Cardiac fibroblast (primary cell): ENCODE measurements at regions not wholly inside any gene's neighbourhood (a gene's known extent, or its start where the extent isn't known, plus 50 kb on each side); places are given as distances from the start of the nearest gene placed in this dataset.

Experiments
- DNase-seq, 2 donors: peaks; one replicate each; pipeline versions ENCODE4 v3.0.0 to v3.0.0-alpha.2; 2010; ENCODE audit warnings: low read depth in 2 of 2
- H3K4me3 ChIP-seq, 2 donors: replicated peaks in 1 of 2; 1 replicate in 1 of 2; 2 replicates in 1 of 2; pipeline ENCODE4 v1.5.1; 2011; ENCODE audit warnings: low read depth in 2 of 2, low read length in 2 of 2, mild to moderate bottlenecking in 2 of 2, moderate library complexity in 1 of 2
- TF ChIP-seq, protein P1 (sequence below): IDR thresholded peaks from one replicate; pipeline ENCODE4 v1.5.1; 2011; ENCODE audit warnings: low read depth, mild to moderate bottlenecking, low read length, inconsistent platforms

DNA sequence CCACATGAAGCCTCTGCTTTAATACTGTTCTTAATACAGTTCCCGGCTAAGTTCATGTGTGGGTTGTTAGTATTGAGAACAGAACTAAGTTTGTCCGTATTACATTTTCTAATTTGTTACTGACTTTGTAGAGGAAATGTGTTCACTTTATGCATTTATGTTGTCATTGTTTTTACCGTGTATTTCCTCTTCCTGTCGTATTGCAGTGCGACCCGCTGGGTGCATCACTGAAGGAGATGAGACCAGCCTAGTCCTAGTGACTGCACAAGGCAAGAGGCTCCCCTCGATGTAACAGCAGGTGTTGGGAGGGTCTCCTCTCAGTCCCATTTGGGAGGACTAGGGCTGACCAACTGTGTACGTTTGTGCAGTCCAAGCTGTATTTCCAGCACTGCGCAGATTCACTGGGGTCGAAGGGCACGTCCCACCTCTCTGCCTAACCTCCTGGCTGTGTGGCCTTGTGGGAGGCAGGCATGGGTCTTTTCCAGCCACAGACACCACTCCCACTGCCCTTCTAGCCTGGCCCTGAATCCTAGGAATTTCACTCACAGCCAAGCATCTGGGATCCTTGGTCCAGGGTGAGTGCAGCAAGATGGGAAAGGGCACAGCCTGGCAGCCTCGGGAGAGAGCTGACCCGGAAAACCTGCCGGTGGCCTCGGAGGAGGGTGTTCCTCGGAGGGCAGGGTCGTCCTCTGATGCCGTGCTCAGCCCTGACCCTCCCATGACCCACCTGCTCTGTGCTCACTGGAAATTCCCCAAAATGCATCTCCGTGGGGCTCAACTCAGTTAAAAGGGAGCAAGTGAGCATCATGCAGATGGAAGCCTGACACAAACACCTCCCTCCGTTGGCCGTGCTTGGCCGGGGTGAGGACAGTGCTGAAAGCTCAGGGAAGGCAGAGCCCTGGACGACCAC is 63.9 kb upstream of the FAM20C start:
- TF ChIP-seq, protein P1, sequence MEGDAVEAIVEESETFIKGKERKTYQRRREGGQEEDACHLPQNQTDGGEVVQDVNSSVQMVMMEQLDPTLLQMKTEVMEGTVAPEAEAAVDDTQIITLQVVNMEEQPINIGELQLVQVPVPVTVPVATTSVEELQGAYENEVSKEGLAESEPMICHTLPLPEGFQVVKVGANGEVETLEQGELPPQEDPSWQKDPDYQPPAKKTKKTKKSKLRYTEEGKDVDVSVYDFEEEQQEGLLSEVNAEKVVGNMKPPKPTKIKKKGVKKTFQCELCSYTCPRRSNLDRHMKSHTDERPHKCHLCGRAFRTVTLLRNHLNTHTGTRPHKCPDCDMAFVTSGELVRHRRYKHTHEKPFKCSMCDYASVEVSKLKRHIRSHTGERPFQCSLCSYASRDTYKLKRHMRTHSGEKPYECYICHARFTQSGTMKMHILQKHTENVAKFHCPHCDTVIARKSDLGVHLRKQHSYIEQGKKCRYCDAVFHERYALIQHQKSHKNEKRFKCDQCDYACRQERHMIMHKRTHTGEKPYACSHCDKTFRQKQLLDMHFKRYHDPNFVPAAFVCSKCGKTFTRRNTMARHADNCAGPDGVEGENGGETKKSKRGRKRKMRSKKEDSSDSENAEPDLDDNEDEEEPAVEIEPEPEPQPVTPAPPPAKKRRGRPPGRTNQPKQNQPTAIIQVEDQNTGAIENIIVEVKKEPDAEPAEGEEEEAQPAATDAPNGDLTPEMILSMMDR, result no peak
- H3K4me3 ChIP-seq, result no peak overlapping the region
- no peak for DNase-seq

DNA sequence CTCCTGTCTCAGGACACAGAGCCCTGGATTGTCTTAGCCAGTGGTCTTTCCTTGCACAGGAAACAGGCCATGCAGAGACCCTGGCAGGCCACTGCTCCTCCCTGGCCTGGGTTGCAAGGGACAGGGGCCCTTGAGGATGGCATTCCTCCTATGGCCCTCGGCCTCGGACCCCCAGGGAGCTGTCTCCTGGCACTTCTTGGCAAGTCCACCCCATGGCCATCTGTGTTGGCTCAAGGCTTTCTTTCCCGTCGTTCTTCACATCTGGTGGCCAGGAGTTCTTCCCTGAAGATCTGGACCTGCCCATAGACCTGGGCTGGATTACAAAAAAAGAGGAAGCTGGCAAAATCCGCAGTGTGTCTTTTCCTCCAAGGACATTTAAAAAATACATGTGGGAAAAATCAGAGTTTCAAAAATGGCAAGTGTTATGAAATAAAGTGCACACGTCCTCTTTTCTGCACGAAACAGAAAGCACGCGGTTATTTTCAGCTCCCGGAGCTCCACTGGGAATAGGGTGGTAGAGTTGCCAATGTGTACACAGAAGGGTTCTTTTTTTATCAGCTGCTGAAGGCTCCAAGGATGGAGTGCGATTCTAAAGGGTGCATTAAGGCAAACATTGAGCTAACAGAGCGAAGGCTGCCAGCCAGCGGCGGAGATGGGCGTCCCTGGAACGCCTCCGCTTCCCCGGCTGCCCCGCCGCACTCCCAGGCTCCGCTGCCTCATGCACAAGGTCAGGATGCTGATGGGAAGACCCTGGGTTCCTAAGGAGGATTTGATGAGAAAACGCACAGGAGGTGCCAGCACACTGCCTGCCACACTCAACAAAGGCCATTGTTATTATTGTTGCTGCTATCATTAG is 62.8 kb upstream of the FAM20C start:
- TF ChIP-seq, protein P1, result no peak
- DNase-seq, result peak; percentile 66 to 89
- peak overlapping the region in 1 of 2 donors; percentile 21 for H3K4me3 ChIP-seq

DNA sequence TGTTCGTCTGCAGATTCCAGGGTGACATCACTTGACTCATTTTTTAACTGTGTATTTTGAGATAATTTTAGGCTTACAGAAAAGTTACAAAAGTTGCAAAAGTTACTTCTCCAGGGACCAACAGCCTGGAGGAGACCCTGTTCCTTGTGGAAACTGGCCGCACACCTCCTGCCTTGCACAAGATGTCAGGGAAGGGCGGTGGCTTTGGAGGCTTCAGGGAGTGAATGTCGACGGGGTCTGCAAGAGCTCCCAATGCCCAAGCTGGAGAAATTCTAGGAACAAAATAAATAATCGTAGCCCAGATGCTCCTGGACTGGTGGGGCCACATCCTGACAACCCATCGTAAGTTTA is 62.2 kb upstream of the FAM20C start:
- peak overlapping the region in 1 of 2 donors; percentile 21 for H3K4me3 ChIP-seq
- TF ChIP-seq, protein P1, result no peak
- DNase-seq, result peak in 1 of 2 donors; percentile 25

DNA sequence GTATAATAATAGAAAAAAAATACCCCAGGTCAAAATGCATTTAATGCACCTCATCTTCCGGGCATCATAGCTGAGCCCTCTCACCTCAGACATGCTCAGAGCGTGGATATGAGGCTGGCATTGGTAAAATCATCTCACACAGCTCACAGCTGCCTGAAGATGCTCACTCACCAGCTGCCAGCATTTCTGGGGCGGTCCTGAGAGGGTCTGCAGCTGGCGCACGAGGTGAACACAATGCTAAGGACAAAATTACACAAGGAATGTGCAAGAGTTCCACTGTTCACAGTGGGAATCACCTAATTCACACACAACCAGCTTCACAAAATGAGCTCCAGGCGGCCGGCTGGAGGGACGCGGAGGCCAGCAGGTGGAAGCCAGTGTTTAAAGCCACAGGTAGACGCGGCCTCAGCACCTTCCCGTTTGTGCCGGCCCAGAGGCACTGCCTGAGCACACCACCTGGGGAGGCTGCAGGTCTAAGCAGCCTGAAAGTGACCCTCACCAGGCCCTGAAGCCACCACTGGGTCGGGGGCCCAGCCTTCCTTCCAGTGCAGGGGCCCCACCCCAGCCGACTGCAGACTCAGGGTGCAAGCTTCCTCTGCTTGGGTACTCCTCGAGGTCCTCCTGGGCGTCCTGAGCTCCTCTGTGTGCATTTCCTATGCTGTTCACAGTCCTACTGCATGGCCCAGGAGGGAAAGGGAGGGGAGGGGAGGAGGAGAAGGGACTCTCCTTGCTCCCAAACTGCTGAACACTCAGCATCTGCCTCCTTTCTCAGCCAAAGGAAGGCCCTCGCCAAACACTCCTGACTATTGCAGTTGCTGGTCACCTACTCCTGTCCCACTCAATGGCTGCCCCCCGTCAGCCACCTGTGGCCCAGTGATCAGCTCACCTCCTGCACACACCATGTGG is 61.2 kb upstream of the FAM20C start:
- H3K4me3 ChIP-seq, result no peak overlapping the region
- TF ChIP-seq, protein P1, result no peak

DNA sequence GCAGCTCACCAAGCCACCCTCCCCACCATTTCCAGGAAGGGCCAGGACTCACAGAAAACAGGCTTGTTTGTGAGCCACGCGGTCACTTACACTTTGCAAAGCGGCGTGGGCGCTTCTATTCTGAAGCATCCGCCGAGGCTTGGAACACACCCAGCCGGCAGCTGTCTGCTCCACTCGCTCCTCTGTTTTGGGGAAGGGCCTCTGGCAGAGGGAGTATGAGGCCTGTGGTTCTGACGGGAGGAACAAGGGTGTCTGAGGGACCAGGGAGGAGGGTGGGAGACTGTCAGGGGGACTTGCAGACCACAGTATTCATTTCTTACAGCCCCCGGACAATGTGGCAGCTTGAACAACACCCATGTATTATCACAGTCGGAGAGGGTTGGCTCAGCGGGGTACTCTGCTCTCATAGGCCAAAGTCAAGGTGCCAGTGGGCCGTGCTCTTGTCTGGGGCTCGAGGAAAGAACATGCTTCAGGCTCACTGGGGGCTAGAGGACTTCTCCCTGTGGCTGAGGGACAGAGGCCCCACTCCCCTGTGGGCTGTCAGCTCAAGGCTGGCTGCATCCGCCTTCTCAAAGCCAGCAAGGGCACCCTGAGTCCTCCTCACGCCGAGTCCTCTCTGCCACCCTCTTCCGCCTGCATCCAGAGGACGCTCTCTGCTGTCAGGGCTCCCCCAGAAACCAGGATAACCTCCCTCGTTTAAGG is 60.4 kb upstream of the FAM20C start:
- TF ChIP-seq, protein P1, result no peak
- DNase-seq, result peak in 1 of 2 donors; percentile 53
- H3K4me3 ChIP-seq, result no peak overlapping the region

More for the DNA sequence above, 61.2 kb upstream of the FAM20C start:
- no peak for DNase-seq
